ENCODE measurements at regions not wholly inside any gene's neighbourhood (a gene's known extent, or its start where the extent isn't known, plus 50 kb on each side); places are given as distances from the start of the nearest gene placed in this dataset.

DNA sequence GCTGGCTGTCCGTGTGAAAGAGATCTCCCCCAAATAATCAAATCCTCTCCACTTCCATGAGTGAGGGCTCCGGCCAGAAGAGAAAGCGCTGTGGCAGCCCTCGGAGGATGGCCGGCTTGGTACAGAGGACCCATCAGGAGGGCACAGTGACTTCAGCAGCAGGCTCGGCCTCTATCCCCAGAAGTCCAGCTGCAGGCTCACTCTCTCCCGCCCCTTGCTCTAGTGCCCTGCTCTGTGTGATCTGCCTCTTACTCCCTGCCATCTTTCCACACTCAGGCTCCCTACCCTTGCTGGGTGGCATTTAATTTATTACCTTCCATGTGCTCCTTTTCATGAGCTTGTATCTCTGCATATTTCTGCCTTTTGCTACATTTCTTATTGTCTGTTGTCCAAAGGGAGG, 129.7 kb downstream of the SPATA19 start:
- TF ChIP-seq, protein P1, sequence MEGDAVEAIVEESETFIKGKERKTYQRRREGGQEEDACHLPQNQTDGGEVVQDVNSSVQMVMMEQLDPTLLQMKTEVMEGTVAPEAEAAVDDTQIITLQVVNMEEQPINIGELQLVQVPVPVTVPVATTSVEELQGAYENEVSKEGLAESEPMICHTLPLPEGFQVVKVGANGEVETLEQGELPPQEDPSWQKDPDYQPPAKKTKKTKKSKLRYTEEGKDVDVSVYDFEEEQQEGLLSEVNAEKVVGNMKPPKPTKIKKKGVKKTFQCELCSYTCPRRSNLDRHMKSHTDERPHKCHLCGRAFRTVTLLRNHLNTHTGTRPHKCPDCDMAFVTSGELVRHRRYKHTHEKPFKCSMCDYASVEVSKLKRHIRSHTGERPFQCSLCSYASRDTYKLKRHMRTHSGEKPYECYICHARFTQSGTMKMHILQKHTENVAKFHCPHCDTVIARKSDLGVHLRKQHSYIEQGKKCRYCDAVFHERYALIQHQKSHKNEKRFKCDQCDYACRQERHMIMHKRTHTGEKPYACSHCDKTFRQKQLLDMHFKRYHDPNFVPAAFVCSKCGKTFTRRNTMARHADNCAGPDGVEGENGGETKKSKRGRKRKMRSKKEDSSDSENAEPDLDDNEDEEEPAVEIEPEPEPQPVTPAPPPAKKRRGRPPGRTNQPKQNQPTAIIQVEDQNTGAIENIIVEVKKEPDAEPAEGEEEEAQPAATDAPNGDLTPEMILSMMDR (IDR thresholded peaks at IDR 0.05) = no peak
- no peak for TF ChIP-seq POLR2A (IDR thresholded peaks at IDR 0.05)

Data from right lobe of liver (tissue), 4 donors.